Hematopoietic multipotent progenitor cell treated with erythropoietin and hydrocortisone succinate and interleukin-3 and kit ligand, for 8 days (in vitro differentiated cells): ENCODE measurements at regions not wholly inside any gene's neighbourhood (a gene's known extent, or its start where the extent isn't known, plus 50 kb on each side); places are given as distances from the start of the nearest gene placed in this dataset.

Source experiments
- DNase-seq: peaks from one replicate; pipeline ENCODE4 v3.0.0-alpha.2; 2015

DNA sequence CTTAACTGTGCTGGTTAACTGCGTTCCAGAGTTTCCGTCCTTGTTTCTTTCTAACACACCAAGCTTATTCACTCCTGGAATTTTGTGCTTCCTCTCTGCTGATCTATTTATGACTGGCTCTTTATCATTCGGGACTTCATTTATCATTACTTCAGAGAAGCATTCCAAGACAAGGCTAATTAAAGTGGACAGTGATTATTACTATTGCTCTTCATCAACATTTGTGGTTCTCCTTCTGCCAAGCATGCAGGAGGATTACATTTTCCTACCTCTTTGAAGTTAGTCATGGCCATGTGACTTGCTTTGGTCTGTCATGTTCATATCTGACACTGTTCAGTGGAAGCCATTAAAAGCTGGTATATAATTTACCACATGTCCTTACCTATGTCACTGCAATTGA lies 172.4 kb upstream of the AGR3 start:
- no peak for DNase-seq

DNA sequence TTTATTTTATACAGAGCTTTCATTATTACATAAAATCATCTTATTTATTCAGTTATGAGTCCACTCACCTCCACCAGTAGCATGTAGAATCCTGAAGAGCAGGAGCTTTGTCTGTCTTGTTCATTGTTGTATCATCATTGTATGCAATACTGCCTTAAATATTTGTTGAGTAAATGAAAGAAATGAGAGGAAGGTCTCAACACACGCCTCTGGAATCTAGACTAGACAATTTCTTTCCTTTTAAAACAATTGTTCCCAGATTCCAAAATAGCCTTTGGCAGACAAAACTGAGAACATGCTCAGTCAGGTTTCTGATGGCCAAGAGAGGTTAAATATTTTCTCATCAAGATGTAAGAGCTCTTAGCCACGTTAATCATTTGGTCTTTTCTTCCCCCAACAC lies 173.1 kb upstream of the AGR3 start:
- no peak for DNase-seq

DNA sequence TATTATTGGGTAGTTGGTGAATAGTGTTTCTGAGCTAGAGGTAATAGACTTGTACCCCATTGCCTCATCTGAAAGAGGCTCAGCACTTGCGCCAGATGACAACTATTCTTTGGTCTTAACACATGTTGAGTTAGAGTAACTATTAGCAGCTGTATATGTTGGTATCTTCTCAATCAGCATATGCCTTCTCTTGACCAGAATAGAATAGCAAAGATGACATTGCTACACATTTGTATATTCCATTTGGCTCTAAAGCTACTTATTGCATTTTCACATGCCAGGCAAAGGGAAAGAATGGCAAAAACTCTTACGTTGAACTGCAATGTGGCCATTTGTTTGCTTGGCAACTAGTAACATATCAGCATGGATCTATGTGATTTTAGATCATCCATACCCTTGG lies 173.8 kb upstream of the AGR3 start:
- DNase-seq, result no peak

DNA sequence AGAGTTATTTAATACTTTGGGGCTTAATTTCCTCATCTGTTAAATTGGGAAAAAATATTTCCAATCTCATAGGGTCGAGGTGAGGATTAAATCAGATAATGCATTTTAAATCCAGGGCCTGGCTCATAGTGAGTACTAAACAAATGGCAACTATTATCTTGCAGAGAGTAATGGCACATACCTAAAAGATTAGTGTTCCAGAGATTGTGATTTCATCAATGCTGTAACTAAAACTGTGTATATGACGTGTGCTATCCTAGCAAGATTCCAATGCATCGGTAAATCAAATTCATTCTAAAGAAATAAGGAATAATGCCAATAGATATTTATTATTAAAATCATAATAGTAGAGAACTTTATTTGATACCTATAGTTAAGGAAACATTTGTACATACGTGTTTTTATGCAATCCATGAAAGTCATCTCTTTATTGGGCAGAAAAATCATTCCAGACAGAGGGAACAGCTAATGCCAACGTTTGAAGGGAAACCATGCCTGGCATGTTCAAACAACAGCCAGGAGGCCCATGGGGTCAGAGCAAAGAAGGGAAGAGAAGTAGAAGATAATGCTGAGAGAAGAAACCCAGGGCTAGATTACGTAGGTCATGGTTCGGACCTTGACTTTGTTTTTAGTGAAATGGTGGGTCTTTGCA lies 174.8 kb upstream of the AGR3 start:
- DNase-seq, result no peak

DNA sequence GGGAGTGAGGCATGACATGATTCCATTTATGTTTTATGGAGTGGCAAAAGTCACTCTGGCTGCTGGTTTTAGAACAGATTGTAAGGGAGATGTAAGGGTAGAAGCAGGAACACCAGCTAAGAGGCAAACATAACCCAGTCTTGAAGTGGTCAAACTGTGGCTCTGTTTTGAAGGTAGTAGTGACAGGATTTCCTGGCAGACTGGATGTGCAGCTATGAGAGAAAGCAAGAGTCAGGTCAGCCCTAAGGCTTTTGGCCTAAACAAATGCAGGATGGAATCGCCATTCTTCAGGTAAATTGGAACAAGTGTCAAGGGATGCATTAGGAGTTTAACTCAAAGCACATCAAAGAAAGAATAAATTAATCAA lies 175.3 kb upstream of the AGR3 start:
- DNase-seq, result no peak

DNA sequence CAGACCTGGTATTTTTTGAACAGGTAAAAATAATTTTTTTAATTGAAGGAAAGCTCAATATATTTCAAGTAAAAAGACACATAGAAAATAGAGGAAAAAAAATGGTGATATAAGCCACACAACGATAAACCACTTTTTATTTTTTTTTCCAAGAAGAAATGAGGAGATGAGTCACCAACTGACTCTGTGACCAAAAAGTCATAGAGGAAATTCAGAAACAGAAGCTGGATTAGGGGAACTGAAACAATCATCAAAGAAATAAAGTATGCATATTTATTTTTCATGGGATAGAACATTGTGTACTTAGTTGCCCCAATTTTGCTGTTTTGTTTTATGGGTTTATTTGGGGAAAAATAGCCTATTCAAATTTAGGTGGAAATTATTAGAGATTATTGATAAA lies 176.8 kb upstream of the AGR3 start:
- peak; percentile 38 for DNase-seq

DNA sequence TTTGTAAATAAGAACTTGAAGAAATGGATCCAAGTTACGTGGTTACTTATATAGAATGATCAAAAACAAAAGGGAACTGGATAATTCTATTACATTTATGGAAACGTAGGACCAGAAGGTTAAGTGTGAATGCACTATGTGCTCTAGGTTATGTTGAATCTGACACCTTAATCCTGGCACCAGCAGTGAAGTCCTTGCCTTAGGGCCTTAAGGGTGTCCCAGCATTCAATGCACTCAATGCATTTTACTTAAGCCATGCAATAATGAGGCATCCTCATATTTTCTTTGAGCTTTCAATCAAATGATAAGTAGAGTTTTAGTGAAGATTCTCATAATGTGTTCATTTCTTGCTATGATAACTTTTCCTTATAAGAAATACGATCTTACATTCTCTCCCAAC lies 178.3 kb upstream of the AGR3 start:
- no peak for DNase-seq

DNA sequence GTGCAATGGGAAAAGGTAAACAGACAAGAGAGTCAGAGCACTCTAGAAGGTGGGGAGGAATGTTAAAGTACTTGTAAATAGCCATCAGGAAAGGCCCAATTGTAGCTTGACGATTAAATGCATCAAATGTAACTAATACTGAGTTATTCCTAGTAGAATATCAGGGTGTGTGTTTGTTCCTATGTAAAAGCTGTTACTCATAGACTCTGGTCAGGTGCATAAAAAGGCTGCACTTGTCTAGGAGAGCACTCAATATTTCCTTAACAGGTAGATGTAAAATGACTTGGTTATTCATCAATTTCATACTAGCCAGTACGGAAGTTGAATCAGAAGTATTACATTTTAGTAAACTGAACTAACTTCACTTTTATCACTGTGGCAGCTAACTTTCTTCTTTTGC lies 179.7 kb upstream of the AGR3 start:
- DNase-seq, result no peak

DNA sequence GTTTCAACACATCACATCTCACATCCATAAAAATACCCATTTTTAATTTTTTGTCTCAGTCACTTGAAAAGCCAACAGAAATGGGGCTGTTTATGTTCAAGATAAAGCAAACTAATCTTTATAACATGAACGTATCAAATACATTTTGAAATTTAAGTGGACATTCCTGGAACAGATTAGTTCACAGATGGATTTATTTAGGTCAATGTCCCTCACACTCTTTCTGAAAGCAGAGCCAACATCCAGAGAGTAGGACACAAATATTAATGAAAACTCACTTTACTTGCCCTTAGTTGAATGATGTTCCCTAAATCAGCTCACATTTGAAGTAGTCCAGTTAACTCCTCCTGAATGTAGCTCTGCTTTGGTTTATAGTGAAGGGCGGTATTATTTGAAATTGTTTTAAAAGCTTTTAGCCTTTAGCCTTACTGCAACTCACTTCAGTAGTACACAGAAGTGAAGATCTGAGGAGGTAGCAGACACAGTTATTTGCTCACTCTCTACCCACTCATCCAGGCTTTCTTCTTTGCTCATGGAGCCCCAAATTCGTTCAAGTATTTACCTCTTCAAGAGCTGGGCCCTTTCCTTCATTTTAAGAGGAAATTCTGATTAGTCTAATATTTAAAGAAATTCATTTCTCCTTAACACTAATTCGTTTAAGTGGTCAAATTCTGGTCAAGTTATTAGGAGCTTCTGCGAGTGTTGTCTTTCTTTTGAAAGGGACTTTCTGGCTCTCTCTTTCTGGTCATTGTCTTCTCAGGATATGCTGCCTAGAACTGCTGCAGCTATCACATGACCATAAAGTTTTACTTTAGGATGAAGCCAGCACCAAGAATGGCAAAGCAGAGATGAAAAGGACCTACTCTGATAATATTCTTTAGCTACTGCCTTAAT lies 180.6 kb upstream of the AGR3 start:
- DNase-seq, result no peak

DNA sequence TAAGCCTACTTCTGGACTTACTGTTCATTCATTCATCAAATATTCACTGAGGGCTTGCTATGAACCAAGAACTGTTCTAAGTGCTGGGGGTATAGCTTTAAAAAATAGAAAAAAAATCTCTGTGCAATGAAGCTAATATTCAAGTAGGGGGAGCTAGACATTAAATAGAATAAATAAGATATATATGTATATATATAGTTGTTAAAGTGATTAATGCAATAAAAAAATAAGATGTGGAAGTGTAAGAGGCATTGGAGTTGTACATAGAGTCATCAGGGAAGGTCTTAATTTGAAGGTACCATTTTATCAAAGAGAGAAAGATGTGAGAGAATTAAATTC lies 181.2 kb upstream of the AGR3 start:
- DNase-seq, result peak; percentile 5

DNA sequence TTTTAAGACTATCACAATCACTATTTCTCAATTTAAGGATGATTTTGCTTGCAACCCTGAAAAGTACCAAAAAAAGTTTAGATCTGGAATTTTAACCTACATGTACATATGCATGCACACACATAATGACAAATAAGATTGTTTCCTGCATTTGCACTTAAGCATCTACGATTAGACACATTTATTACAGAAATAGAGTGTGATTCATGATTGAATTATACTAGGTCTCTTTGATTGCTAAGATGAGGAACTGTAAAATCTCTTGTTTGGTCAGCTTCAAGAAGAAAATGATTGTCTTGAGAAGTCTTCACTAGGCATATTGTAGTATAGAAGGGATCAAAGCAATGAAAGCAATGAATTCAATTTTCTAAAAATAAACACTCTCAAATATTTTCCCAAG lies 185.9 kb upstream of the AGR3 start:
- DNase-seq, result no peak

DNA sequence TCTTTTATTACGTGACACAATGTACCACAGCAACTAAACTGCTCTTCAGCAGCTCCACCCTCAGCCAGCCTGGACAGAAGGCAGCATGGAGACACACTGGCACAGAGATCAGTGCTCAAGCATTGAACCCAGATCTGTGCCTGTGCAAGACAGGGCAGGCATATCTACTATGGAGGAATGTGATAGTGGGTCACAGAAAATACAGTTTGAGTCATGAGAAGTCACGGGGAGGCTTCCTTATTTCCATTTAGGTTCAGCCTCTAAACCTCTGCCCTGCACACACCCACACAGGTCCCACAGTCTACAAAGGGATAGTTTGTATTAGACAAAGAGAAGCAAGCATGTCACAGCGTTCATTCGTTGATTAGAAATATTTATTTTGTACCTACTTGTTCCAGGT lies 187.4 kb upstream of the AGR3 start:
- no peak for DNase-seq

DNA sequence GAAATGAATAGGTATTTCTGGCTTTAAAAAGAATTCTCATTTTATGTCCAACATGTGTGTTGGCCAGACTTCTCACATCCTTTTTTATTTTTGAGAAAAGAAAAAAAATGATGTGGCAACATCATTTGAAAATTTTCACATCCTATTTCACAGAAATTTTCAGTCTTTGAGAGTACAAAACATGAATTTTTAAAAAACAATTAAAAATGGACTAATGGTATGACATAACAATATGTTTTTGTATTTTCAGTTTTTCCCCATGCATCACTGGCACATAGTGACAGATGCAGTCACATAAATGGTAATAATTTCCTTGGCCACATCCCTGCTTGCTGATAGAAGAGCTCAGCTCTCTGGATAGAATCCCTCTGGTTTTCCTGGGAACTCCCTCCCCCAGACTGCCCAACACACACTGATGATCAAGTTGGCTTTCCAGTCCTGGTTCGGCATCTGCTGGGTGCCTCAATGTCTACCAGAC lies 188.5 kb upstream of the AGR3 start:
- DNase-seq, result no peak

DNA sequence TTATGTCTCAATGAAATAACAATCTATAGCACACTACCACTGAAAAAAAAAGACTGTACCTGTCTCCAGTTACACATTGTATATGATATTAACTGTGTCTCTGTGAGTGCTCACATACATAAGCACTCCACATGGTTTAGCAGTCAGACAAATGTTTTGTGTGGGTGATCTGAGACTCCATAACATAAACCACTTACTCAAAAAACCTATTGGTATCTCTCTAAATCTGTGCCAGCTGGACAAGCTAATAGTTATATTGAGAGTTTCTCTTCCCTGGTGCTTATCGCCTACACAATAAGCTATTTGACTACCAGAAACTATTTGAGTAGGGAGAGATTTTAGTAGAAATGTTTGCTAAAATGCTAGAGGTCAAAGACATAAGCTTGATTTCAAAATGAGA lies 190.1 kb upstream of the AGR3 start:
- DNase-seq, result no peak

DNA sequence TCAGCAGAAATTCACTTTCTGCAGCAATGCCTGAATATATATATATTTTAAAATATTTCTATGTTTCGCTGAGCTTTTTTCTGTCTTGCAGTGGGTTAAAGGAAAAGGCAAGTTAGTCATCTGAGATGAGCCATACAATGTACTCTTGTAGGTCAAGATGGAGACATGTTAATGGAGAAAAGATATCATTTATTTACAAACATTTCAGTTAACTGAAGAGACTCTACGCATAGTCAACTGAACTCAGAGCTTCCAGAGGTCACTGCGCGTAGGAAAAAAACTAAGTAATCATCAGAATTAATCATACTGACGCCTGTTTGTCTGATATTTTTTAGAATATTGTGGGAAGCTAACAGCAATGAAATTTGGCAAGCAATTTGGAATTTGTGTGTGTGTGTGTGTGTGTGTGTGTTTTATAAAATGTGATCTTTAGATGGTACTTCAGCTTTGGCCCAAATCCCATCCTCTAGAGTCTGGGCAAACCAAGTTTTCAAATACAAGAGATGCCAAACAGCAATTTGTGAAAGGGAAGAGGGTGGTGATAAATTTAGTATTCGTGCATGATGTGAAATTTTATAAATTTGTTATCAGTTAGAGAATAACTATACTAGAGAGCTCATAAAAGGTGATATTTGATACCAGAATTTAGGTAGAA lies 193.9 kb upstream of the AGR3 start:
- no peak for DNase-seq

DNA sequence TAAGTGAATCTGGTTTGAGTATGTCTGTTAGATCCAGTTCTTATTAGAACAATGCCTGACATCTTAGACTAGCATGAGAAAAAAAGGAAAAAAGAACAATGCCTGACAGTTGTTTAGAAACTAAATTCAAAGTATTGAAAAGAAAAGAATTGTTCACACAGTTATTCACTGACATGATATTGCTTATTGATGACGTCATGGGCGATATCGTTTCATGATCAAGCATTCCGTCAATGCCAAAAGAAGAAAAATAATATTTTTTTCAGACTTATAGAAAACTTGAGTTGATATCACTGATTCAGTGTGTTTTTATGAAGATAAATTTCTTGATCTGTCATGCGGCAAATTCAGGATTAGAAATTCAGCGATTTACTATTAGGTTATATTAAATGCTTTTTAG lies 196.5 kb upstream of the AGR3 start:
- DNase-seq, result no peak

DNA sequence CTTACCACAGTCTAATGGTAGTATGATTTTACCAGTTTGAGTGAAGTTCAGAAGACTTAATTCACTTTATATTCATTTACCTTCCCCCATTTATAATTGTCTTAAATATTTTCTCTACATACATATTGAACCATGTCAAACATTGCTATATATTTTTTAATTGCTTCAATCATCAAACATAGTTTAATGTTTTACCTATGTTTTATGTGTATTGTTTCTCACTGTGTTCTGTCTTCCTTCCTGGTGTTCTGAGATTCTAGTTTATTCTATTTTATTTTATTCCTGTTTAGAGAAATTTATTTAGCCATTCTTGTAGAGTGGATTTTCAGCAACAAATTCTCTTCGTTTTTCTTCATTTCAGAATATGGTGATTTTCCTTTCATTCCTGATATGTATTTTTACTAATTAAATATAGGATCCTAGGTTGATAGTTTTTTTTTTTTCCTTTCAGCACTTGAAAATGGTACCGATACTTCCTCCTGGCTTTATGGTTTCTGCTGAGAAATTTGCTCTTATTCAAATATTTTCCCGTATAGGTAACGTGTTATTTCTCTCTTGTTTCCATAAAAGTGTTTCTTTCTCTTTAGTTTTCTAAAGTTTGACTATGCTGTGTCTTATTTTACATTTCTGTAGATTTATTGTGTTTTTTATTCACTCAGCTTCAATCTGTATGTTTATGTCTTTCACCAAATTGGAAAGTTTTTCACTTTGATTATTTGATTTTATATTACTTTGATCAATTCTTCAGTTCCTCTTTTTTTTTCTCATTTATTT lies 201.8 kb upstream of the AGR3 start:
- DNase-seq, result no peak

DNA sequence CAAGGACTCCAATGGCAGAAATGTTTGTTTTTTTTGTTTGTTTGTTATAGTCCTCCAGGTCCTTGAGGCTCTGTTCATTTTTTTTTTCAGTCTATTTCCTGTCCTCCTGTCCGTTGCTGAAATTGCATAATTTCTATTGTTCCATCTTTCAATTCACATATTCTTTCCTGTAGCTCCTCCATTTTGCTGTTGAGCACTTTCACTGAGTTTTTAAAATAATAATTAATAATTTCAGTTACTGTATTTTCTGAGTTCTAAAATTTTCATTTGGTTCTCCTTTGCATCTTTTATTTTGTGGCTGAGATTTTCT lies 202.3 kb upstream of the AGR3 start:
- no peak for DNase-seq

DNA sequence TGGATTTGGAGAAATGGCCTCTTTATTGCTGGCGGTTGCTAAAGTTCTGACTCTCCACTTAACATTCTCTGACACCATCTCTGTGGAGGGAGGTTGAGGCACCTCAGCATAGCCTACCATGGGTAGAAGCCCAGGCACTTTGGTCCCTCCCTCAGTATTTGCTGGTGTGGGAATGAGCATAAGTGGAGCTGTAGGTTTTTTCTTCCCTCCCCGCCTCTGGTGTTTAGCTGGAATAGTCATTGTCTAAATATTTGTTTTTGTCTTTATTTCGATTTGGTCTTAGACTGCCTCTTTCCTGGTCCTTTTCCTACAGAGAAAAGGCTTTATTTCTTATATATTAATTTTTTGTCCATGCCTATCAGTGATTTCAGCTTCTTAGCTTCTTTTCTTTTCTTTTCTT lies 203.4 kb upstream of the AGR3 start:
- DNase-seq, result no peak

DNA sequence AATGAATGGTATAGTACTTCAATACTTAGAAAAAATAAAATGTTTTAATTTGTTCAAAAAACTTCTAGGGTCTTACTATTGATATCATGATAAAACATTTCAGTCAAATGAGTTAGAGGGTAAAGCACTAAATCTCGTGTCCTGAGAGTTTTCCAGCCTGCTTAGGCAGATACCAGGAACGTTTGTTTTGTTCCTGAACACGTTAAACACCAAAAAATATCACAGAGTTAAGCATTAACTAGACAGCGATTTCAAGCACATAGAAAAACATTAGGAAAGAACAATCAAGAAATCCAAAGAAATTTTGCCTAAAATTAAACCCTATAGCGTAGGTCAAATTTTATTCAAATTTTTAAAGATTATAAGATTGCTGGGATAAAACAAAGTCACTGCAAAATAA lies 204.6 kb upstream of the AGR3 start:
- no peak for DNase-seq

DNA sequence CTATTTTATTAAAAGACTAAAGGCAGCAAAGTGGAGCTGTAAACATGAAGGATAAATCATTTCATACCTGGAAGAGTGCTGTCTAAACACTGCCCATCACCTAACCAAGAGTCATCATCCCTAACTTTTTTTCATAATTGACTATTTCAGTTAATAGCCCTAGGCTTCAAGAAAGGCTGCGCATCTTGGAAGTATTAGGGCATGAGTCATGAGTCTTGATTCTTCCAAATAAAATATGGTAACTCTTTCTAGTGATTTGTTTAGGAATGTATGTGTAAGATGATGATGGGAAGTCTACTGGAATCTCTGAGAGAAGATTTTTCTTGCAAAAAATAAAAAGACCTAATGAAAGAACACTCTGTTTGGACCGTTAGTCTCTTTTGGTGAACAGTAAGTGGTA lies 207.7 kb upstream of the AHR start:
- DNase-seq, result no peak

DNA sequence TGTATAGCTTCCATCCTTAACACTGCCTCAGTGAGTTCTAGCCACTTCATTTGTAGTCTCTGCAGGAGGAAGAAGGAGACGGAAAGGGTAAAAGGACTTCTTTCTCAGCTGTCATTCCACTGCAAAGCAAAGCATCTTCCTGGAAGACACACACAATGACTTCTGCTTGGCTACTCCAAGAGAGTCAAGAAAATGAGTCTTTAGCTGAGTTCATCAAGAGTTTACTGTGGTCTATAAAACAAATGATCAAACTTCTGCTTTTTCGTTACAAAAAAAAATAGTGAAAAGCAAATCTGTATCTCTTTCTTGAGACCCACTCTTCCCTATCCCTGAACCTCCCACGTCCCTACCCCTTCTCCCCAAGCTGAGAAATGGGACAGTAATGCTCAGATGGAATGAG lies 205.0 kb upstream of the AHR start:
- DNase-seq, result no peak

DNA sequence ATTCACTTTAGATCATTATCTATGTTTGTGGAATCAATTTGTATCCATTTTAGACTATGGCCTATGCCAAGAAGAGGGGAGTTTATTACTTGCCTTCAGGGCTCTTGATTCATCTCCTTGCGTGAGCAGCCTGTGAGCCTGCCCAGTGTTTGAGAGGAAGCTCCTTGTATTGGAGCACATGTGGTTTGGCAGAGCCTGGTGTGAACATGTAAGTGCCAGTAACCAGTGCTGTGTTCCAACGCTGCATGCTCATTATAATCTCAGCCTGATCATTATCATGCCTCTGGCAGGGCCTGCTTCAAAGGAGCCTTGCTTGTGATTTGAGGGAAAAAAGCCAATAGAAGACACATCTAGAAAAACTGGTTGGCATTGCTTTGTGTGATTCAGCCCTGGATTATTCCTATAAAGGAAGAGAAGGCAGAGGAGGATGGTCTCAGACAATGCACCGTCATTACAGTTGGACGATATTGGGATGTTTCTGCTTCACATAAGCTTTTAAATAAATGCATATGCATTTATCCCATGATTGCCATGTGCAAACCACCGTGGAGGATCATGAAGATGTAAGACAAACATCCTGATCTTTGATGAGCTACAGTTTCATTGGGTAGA lies 203.4 kb upstream of the AHR start:
- DNase-seq, result no peak
